Nucleus accumbens (tissue), 56 donors: ENCODE measurements at regions not wholly inside any gene's neighbourhood (a gene's known extent, or its start where the extent isn't known, plus 50 kb on each side); places are given as distances from the start of the nearest gene placed in this dataset.

ENCODE experiments used
- DNase-seq, 56 donors: peaks; one replicate each; lab custom pipeline; 2025; lab: John Stamatoyannopoulos, UW

DNA sequence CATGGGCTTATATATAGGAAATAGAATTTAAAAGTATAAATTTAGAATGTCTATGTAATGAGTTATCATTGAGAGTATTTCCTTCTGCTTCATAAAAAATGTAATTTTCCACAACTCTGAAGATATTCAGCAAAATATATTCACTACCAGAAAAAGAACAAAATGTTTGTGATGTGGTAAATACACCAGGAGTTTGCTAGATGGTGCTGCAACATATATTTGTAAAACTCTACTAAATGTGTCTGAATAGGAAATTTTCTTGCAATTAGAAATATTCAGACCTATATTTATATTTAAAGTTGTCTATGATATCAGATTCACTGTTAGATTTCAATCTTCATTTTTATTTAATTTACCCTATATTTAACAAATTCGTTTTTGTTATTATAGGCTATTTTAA is 201.1 kb downstream of the PPP1R3A start:
- DNase-seq, result no peak

DNA sequence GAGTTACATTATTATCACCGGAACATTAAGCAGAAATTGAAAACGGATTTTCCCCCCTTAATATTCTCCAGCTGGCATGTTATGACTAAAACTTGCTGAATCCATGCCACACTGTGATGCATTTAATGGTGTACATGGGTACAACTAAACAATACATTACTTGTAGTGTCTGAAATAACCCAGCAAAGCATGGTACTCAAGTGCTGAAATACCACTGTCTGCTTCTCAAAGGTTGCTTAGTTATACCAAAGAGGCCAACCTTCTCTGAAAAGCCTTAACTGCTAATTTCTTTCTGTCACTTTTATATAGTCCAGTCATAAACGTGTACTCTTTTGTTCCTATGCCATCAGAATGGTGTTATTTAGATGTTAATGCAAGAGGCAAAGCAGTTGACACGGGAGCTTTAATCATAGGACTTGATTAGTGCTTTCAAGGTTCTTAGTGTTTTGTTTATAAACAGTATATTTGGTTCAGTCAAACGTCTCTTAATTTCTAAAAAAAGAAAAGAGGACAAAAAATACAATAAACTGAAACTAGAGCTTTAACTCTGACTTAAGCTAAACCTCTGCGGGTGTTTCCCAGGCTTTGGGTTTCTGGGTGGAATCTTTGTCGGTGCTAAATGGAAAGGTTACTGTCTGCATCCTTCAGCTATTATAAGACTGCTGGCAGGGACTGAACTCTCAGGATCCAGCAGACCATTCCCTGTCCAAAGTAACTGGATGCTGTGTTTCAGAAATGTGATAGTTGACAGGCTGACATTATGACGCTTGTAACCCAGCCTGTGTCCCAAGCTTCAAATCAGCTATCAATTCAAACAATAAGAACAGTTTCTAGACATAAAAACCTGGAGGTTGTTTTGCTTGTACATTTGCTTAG is 202.6 kb downstream of the PPP1R3A start:
- no peak for DNase-seq

DNA sequence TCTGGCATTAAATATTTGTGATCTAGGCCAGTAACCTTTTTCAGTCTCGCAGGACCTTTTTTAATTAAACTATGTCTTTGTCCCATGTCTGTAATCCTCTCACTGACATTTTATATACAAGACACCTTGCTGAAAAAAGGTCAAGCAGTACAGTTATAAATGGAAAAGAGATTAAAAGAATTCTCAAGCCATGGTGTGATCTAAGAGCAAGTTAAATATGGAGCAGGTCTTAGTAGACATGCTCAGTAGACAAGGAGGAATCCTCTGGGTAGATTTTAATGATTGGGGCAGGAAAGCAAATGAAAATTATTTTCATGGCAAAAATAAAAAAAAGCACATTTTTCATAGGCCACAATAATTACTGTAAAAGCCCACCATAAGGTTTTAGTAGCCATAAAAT is 203.5 kb downstream of the PPP1R3A start:
- no peak for DNase-seq

DNA sequence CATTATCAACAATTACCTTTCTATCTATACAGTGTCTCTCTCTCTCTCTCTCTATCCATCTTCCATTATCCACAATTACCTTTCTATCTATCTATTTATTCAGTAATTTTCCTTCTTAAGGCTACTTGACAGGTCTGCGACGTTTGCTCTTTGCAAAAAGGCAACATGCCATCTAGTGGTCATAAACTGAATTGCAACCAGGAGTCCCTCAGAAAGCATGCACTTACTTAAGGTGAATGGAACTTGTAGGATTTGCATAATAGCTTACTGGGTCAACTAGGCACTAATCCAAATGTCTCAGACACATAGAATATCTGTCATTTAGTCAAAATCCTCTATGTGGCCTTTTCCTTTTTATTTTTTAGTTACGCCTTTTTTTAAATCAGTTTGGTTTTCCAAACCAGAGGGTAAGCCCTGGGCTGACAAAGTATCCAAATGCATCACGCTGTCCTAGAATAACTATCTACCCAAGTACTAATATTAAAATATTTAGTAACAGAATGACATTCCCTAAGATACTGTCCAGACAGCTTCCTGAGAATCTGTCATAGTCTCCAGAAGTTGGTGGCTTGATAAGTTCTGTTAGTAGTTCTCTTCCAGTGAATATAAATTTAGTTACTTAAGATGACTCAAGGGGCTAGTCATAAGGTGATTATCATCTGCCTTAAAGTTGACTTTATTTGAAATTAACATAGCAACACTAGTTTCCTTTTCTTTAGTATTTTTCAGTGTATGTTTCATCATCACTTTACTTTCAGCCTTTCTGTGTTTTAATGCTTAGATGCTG is 208.3 kb downstream of the PPP1R3A start:
- peak in 11 of 56 donors; percentile 0 to 37 (median 2) for DNase-seq

DNA sequence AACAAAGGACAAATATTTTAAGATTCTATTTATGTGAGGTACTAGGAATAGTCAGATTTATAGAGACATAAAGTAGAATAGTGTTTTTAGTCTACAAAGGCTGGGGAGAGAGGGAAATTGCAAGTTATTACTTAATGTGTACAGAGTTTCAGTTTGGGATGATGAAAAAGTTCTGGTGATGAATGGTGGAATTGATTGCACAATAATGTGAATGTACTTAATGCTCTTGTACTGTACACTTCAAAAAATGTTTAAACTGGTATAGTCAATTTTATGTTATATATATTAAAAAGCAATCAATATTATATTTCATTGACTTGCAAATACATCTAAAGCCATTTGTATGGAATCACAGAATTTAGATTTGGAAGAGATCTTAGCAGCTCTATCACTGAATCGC is 213.4 kb downstream of the PPP1R3A start:
- no peak for DNase-seq

DNA sequence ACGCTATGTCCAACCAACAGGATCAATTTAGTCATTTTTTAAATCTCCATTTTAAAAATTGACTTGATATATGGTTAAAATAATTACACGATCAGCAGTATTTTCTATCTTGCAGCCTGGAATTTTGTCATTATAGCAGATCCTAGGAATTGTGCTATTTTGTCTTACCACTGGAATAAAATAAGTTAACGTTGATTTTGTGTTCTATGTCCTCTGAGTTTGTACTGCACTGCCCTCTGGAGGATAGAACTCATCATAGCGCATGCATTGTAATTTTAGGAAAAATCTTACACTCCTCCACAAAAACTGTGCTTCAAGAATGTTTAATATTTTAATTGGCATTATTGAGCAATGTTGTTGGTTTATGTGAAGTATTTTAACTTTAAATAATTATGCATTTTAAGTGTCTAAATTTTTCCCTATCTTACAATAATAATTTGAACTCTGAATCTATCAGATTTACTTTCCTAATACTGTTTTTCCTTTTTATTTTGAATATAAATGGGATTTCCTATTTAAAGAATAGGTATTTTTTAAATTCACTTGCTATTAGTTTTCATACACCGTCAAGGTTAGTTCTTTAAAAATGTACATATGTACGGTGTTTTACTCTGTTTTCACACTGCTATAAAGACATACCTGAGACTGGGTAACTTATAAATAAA is 220.1 kb downstream of the PPP1R3A start:
- peak in 2 of 56 donors; percentile 3 to 26 for DNase-seq

DNA sequence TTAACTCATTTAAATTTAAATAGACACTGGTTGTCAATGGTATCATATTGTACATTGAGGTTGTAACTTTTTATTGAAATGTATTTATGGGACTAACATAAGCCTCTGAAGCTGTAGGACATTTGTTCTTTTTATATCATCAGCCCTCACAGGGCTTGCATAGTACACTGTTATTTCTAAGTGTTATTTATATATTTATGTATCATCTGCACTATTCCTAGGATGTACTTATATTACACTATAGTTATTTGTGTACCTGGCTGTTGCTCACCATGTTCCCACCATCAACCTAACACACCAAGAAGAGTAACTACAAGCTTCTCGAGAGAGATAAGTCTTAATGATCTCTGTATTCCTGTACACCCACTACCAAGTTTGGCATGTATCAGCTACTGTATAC is 224.7 kb downstream of the PPP1R3A start:
- DNase-seq, result no peak

DNA sequence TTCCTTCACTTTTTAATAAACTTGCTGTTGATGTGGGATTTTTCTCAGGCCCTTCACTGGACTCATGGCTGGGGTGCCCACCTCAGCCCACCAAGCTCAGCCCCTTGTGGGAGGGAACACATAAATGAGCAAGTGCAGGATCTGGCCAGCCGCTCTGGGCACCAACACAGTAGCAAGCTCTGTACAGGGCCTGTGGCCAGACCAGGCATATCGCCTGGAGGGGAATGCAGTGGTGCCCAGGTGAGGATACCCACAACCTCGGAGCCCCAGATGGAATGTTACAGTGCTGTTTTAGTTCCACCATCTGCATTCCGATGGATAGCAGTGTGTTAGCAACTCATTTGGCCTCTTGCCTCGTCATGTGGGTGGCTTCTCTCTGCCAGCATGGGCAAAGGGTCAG is 234.6 kb downstream of the PPP1R3A start:
- no peak for DNase-seq

DNA sequence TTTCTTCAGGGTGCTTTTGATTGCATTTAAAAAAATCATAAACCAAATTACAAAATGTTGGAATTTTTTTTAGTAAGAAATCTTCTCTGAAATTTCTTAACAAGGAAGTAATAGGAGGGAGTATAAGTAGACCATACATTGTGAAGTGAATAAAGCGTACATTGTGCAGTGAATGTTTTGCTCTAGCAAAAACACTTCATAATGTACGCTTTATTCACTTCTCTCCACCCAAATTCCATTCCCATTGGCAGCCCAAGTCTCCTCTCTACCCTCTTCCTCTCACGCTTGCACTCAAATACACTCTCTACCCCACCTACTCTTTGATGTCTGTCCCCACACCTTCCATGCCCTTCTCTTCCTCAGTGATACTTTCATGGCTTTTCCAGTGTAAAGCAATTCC is 241.0 kb downstream of the PPP1R3A start:
- no peak for DNase-seq

DNA sequence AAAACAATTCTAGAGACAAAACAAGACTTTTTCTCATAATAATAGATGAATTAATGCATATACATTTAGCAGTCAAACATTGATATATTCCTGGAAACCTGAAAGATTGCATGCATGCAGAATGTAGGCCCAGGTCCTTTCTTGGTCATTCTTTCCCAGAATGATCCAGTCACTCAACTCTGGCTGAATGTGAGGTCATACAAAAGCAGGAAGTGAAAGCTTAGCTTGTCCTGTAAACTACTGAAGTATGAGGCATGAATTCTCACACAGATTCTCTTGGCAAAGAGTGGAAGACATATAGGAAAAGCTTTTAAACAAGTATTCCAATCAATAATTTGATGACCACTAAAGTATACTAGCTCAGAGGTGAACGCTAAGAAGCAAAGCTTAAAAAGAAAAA is 253.9 kb downstream of the PPP1R3A start:
- no peak for DNase-seq

DNA sequence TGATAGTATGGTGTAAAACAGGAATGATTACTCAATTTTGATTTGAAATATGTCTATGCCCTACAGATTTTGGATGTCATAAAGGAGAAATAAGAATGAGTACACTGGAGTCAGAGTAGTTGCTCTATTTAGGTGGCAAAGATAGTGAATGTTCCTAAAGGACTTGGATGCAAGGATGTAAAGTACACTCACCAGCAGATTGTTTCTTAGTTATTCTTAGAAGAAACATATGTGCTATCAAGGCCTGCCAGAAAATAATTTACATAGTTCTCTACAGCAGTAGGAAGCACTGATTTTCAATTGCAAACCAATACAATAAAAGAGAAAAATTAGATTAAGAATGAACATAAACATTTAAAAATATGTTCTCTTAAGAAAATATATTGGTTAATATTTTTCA is 259.4 kb downstream of the PPP1R3A start:
- DNase-seq, result no peak

DNA sequence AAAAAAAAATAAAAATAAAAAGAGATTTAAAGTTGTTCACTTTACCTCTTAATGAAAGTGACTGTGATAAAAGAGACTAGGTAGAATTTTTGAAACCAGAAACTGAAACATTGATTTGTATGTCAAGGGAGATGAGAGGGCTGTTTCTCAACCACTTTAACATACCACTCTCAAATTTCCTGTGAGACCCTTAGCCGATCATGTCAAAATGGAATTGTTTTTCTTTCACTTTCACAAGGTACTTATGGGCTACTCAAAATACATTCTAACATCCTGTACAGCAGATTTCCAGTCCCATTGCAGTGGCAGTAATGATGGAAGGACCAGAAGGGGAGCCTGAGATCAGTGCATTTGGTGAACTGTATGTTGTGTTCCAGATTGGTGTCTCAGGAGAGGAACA is 261.2 kb downstream of the PPP1R3A start:
- DNase-seq, result no peak

DNA sequence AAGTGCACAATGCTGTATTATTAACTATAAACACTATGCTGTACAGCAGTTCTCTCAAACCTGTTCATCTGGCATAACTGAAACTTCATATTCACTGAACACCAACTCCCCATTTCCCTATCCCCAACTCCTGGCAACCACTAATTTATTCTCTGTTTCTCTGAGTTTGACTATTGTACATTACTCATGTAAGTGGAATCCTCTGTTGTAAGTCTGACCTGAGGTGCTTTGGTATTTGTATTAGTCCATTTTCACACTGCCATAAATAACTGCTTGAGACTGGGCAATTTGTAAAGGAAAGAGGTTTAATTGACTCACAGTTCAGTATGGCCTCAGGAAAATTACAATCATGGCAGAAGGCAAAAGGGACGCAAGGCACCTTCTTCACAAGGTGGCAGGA is 266.3 kb downstream of the PPP1R3A start:
- no peak for DNase-seq

DNA sequence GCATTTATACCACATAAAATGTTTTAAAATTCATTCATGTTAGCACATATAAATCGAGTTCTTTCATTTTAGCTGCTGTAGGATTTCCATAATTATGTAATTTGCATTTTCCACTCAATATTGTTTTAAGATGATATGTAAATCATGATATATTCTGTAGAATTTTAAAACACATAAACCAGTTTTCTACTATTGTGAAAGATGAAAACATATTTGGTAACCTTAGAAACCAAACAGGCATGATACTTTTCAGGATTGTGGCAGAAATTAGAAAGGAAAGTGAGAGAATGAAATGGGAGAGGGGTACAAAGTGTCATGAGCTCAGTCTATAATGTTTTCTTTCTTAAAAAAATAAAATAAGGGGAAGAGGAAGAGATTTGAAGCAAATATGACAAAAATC is 269.3 kb downstream of the PPP1R3A start:
- no peak for DNase-seq

DNA sequence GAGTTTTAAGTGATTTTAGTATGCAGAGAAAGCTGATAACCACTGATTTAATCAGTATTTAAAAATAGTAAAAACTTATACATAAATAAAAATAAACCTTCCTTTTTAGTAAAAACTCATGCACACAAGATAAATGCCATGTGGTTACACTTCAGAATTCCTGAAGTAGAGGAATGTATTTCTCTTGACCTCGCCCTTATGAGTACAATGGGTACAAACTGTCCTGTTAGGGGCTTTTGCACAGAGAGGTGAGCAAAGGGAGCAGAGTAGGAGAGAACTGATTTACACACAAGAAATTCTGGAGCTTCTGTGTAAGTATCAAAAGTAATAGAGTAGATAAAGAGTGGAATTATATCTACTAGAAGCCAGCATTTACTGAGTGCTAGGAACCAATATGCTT is 279.6 kb downstream of the PPP1R3A start:
- DNase-seq, result no peak

DNA sequence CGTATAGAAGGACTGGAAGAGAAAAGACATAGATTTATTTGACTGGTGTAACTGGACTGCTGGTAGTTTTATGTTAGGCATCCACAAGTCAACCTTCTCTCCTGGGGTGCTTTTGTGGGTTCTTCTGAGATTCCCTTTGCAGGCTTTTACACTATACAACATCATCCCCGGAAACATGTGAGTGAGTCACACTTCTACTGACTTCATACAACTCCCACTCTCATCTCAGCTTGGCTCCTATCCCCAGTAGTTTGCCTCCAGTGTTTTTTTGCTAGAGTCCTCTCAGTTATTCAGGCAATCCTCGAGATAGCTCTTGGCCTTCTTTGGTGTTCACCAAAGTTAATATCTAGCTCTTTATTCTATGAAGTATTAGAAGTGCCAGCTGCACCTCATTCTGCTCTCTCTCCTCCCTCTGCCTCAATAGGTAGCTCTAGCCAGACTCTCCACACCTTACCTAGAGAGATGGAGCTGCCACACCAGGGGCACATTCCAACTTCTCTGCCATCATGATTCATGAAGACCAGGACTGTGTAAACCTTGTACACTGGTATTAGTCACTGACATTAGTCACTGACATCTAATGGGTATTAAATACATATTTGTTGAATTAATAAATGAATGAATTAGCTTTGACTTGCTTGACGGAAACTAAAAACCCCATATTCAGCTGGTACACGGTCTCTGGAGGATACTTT is 281.9 kb downstream of the PPP1R3A start:
- no peak for DNase-seq

DNA sequence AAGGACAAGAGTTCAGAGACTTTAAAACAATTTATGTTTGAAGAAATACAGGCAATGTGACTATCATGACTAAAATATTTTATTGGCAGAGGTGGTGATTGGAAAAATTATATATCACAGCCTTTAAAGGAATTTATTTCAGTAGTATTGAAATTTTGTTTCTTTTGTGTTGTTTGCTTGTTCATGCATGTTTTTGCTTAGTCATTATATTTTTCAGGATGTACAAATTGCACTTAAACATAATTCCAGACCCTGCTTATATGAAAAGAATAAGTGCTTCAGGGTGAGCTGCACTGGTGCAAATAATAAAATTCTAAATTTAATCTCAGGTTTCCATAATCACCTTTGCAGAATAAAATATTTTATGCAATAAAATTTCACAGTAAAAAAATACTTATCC is 283.3 kb downstream of the PPP1R3A start:
- DNase-seq, result no peak

DNA sequence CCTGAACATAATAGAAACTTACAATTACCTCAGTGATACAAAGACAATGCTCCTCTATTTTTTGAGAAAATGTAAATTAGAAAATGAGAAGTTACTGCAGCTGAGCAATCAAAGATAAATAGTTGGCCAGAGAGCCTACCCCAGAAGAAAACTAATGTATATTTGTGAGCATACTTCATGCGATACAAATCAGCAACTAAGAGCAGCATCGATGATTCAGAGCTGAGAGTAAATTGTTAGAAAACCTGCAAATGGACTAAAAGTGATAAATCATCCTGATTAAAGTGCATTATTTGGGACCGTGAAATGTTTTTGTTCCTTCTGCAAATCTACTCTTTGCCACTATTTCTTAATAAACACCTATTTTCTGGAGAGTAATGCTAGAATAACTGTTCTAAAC is 285.7 kb downstream of the PPP1R3A start:
- no peak for DNase-seq

DNA sequence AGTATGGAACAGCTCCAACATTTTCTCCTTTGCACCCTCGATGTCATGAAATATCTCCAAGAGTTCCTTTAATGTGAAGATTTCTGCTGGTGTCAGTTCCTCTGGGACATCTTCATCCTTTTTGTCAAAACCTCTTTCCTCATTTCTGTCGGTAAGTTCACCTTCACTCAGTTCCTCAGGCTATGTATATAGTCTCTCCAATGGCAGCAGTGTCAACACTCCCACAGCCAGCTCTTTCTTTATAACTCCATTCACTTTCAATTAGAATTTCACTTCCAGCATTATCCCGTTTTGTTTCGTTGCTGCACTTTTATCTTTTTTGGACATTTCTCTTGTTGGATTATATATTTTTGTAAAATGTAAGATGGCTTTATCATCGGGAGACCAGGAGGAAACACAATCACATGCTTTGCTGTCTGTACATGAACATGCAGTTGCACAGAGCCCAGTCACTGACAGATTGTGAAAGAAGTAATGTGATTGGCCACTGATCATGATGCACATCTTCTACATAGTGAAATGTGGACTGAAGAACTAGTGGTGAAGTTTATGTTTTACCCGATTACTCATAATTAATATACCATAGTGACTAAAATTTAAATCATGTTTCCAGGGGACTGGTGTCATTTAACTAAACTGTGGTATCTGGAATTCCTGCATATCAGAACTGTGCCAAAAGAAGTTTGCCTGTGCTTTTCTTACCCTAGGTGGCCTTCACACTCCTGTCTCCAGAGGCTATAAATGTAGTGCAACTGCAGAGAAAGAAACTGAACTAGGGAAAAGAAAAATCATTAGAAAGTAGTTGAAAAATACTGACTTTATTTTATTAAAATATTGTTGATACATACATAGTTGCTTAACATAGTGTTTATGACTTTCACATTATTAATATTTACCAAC is 289.6 kb downstream of the PPP1R3A start:
- DNase-seq, result no peak
